NCI-H2029 treated with DMSO at 0.1 percent for 48 hours (cell line): ENCODE measurements at regions not wholly inside any gene's neighbourhood (a gene's known extent, or its start where the extent isn't known, plus 50 kb on each side); places are given as distances from the start of the nearest gene placed in this dataset.

Experiments used
- DNase-seq: peaks from one replicate; lab custom pipeline; 2025; lab: John Stamatoyannopoulos, UW

GRCh38 chr4:119748853-119749252, 120.2 kb upstream of the PDE5A start:
- no peak for DNase-seq

GRCh38 chr4:119746951-119747350, 118.3 kb upstream of the PDE5A start:
- no peak for DNase-seq

GRCh38 chr4:119745351-119745750, 116.7 kb upstream of the PDE5A start:
- DNase-seq = no peak

GRCh38 chr4:119744580-119744979, 116.0 kb upstream of the PDE5A start:
- DNase-seq = no peak

- no peak for DNase-seq
Observed at GRCh38 chr4:119743644-119744043, 115.0 kb upstream of the PDE5A start.

GRCh38 chr4:119739796-119740195, 111.2 kb upstream of the PDE5A start:
- no peak for DNase-seq

GRCh38 chr4:119738901-119739300, 110.3 kb upstream of the PDE5A start:
- no peak for DNase-seq

- DNase-seq = no peak
Observed at GRCh38 chr4:119736559-119736958, 108.0 kb upstream of the PDE5A start.

- DNase-seq = no peak
Observed at GRCh38 chr4:119735165-119735651, 106.6 kb upstream of the PDE5A start.

GRCh38 chr4:119733431-119733830, 104.8 kb upstream of the PDE5A start:
- no peak for DNase-seq

- no peak for DNase-seq
Observed at GRCh38 chr4:119731778-119732177, 103.2 kb upstream of the PDE5A start.

- no peak for DNase-seq
Observed at GRCh38 chr4:119731146-119731742, 102.6 kb upstream of the PDE5A start.

- DNase-seq = no peak
Observed at GRCh38 chr4:119730671-119730950, 102.0 kb upstream of the PDE5A start.

- peak; percentile 15 for DNase-seq
Observed at GRCh38 chr4:119729835-119730670, 101.4 kb upstream of the PDE5A start.

GRCh38 chr4:119728692-119729593, 100.3 kb upstream of the PDE5A start:
- no peak for DNase-seq

- no peak for DNase-seq
Observed at GRCh38 chr4:119728185-119728584, 99.6 kb upstream of the PDE5A start.

GRCh38 chr4:119726505-119726904, 97.9 kb upstream of the PDE5A start:
- no peak for DNase-seq

GRCh38 chr4:119725688-119726330, 97.2 kb upstream of the PDE5A start:
- DNase-seq = no peak

GRCh38 chr4:119725011-119725410, 96.4 kb upstream of the PDE5A start:
- DNase-seq = no peak

GRCh38 chr4:119722670-119723069, 94.1 kb upstream of the PDE5A start:
- no peak for DNase-seq

- no peak for DNase-seq
Observed at GRCh38 chr4:119721878-119722277, 93.3 kb upstream of the PDE5A start.
